Immature natural killer cell (primary cell): ENCODE measurements at regions not wholly inside any gene's neighbourhood (a gene's known extent, or its start where the extent isn't known, plus 50 kb on each side); places are given as distances from the start of the nearest gene placed in this dataset.

Experiments
- DNase-seq, 3 donors: peaks; one replicate each; pipeline ENCODE4 v3.0.0; 2022; ENCODE audit warnings: mixed read lengths in 1 of 3
- H3K27ac Mint-ChIP-seq, 6 donors: one replicate each; pipeline ENCODE4 v1.8.0; 2020; ENCODE audit warnings: mixed read lengths in 6 of 6, mild to moderate bottlenecking in 5 of 6, inconsistent platforms in 4 of 6, moderate library complexity in 3 of 6
- H3K27me3 Mint-ChIP-seq, 3 donors: one replicate each; pipeline ENCODE4 v1.8.0; 2020 to 2021; ENCODE audit warnings: low read depth in 3 of 3, mild to moderate bottlenecking in 3 of 3, mixed read lengths in 3 of 3, moderate library complexity in 3 of 3, inconsistent platforms in 1 of 3
- H3K36me3 Mint-ChIP-seq, 3 donors: one replicate each; pipeline ENCODE4 v1.8.0; 2020; ENCODE audit warnings: mixed read lengths in 3 of 3, inconsistent platforms in 2 of 3, mild to moderate bottlenecking in 2 of 3
- H3K4me1 Mint-ChIP-seq, 2 donors: one replicate each; pipeline ENCODE4 v1.8.0; 2020; ENCODE audit warnings: inconsistent platforms in 2 of 2, mild to moderate bottlenecking in 2 of 2, mixed read lengths in 2 of 2, moderate library complexity in 1 of 2
- H3K4me3 Mint-ChIP-seq, 5 donors: one replicate each; pipeline ENCODE4 v1.8.0; 2020; ENCODE audit warnings: mild to moderate bottlenecking in 5 of 5, mixed read lengths in 5 of 5, inconsistent platforms in 3 of 5, moderate library complexity in 3 of 5
- H3K9me3 Mint-ChIP-seq, 6 donors: one replicate each; pipeline ENCODE4 v1.8.0; 2020; ENCODE audit warnings: mild to moderate bottlenecking in 6 of 6, mixed read lengths in 6 of 6, inconsistent platforms in 4 of 6, moderate library complexity in 3 of 6

DNA sequence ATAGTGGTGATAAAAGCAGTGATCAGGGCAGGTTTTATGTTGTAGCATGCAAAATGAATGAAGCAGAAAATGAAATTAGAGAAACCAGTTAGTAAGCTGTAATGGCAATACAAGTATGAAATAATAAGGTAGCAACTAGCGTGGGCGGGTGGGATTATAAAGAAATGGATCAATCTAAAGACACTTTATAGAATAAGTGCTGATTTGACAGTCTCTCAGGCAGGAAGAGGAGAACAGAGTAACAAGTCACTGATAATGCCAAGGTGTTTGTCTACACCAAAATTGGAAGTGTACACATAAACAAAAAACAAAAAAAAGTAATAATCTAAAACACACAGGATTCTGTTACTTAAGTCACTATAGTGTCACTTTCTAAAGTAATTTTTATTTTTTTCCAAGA lies 51.0 kb upstream of the PCBP1 start:
- H3K36me3 Mint-ChIP-seq: peaks cover 3 to 9% (median 9%) of the 10 kb centered on the region in 3 donors
- no peaks in the 10 kb centered on the region for H3K9me3 Mint-ChIP-seq
- H3K27ac Mint-ChIP-seq: peak overlapping the region; percentile 54 to 82 (median 67)
- DNase-seq: no peak
- peaks cover 0 to 4% (median 3%) of the 10 kb centered on the region in 3 donors for H3K27me3 Mint-ChIP-seq
- peaks cover 79 to 92% of the 10 kb centered on the region in 2 donors for H3K4me1 Mint-ChIP-seq
- no peak overlapping the region for H3K4me3 Mint-ChIP-seq

DNA sequence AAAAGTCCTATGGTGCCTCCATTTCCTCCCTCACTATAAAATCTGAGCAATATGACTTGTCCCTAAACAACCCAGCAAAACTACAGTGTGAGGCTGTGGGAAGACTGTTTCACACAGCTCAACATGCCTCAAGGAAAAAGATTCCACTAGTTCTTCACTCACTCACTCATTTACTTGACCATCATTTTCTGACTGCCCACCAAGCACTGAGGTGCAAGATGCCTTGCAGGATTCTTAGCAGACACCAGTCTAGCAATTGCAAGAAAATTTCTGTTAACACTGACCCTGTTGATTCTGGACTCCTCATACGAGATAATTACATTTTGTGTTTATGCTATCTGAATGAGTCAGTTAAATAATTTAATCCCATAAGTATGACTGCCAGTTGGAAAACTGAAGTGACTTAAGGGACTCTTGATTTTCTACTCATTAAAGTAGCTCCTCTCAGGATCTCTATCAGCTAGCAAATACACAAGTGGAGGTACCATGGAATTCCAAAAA lies 51.9 kb upstream of the PCBP1 start:
- DNase-seq: no peak
- Mint-ChIP-seq H3K27ac (peak overlapping the region; percentile 78 to 97 (median 85)), H3K4me1 (peaks cover 70 to 92% of the 10 kb centered on the region in 2 donors), H3K27me3 (peaks cover 0 to 4% (median 3%) of the 10 kb centered on the region in 3 donors), H3K4me3 (peak overlapping the region in 2 of 5 donors; percentile 14 to 39), H3K36me3 (peaks cover 3 to 17% (median 9%) of the 10 kb centered on the region in 3 donors), H3K9me3 (no peaks in the 10 kb centered on the region)

DNA sequence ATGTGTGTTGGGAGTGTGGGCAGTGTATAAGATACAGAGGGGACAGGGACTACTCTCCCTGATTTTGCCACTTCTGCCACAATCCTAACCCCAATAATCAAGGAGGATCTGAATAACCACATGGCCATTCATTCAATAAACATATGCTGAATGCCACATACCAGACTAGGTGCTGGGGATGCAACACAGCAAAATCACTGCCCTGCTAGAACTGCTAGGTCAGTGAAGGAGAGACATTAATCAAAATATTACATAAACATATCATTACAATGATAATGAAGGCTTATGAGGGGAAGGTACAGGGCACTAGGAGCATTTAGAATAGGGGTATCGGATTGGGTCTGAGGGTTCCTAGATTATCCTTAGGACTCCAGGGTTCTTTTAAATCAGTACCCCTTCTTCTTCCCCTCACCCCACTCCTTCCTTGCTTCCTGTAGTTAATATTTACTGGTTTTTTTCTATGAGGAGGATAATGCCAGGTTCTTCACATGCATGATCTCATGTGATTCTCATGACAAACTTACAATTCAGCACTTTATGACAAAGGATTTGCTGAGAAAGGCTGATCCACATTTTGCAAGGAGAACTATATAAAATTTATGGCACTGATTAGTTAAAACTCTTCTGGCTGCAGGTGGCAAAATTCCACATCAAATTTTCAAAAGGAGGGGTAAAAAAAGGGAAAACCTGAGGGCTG lies 56.4 kb upstream of the PCBP1 start:
- H3K4me3 Mint-ChIP-seq: no peak overlapping the region
- peaks cover 0 to 5% (median 4%) of the 10 kb centered on the region in 3 donors for H3K27me3 Mint-ChIP-seq
- H3K4me1 Mint-ChIP-seq: peaks cover 34 to 49% of the 10 kb centered on the region in 2 donors
- DNase-seq: no peak
- H3K9me3 Mint-ChIP-seq: no peaks in the 10 kb centered on the region
- peak overlapping the region in 3 of 6 donors; percentile 3 to 63 (median 30) for H3K27ac Mint-ChIP-seq
- peaks cover 0 to 21% (median 15%) of the 10 kb centered on the region in 3 donors for H3K36me3 Mint-ChIP-seq

DNA sequence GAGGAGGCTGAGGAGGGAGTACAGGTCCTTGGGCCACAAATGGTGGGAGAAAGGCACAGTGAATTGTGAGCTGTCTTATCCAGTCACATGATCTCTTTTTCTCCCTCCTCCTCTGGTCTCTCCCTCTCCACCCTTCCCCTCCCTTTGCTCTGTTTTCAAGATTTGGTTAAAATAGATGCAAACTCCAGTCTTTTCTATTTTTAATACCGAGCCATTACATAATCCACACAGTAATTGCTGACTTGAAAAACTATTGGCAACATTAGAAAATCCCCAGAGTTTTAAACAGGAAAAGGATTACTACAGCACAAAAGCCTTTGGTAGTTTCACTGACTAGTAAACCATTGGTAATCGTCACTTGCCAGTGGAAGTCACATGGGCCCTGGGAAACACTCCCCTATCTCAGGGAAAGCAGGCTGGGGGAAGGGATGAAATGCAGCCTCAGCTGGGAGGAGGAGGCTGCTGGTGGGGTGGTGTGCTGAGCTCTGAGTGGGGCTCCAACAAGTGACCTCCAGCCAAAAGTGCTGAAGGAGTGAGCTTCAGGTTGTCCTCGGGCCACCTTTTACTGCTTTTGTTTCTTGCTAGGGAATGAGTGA lies 57.4 kb upstream of the PCBP1 start:
- Mint-ChIP-seq H3K9me3 (no peaks in the 10 kb centered on the region), H3K27me3 (peaks cover 0 to 5% (median 4%) of the 10 kb centered on the region in 3 donors), H3K27ac (peak overlapping the region in 1 of 6 donors; percentile 63), H3K4me3 (no peak overlapping the region), H3K36me3 (peaks cover 0 to 22% (median 21%) of the 10 kb centered on the region in 3 donors), H3K4me1 (peaks cover 27 to 40% of the 10 kb centered on the region in 2 donors)
- DNase-seq: no peak

DNA sequence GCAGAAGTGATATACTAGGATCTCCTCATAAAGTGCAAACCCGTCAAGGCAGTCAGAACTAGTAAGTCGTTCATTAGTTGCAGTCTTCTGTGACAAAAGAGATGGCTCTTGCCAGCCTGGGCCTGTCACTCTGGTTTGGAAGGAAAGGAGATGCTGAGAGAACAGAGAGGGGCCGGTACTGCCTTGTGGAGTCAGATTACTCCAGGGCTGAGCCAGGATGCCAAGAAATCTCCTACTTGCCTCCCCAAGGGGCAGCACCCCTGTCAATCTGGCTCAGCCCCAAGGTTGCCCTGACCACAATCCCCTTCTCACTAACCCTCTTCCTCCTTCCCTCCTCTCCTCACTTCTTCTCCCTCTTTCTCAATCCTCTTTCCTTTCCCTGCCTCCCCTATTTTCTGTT lies 62.9 kb upstream of the ASPRV1 start:
- H3K4me3 Mint-ChIP-seq: no peak overlapping the region
- peaks cover 2 to 4% (median 3%) of the 10 kb centered on the region in 3 donors for H3K27me3 Mint-ChIP-seq
- H3K4me1 Mint-ChIP-seq: peaks cover 0 to 4% of the 10 kb centered on the region in 2 donors
- DNase-seq: no peak
- H3K9me3 Mint-ChIP-seq: no peaks in the 10 kb centered on the region
- H3K36me3 Mint-ChIP-seq: peaks cover 0 to 21% (median 19%) of the 10 kb centered on the region in 3 donors
- H3K27ac Mint-ChIP-seq: peak overlapping the region in 1 of 6 donors; percentile 51

DNA sequence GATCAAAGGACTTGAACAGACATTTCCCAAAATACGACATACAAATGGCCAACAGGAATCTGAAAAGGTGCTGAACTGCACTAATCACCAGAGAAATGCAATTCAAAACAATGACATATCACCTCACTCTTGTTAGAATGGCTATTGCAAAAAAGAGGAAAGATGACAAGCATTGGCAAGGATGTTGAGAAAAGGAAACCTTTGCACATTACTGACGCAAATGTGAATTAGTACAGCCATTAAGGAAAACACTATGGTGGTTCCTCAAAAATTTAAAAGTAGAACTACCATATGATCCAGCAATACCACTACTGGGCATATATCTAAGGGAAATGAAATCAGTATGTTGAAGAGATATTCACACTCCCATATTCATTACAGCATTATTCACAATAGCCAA lies 57.7 kb upstream of the ASPRV1 start:
- H3K9me3 Mint-ChIP-seq: no peaks in the 10 kb centered on the region
- peak overlapping the region in 5 of 6 donors; percentile 3 to 64 (median 38) for H3K27ac Mint-ChIP-seq
- peaks cover 0 to 5% (median 4%) of the 10 kb centered on the region in 3 donors for H3K27me3 Mint-ChIP-seq
- H3K4me3 Mint-ChIP-seq: no peak overlapping the region
- H3K4me1 Mint-ChIP-seq: peaks cover 14 to 28% of the 10 kb centered on the region in 2 donors
- no peak for DNase-seq
- peaks cover 15 to 36% (median 22%) of the 10 kb centered on the region in 3 donors for H3K36me3 Mint-ChIP-seq

DNA sequence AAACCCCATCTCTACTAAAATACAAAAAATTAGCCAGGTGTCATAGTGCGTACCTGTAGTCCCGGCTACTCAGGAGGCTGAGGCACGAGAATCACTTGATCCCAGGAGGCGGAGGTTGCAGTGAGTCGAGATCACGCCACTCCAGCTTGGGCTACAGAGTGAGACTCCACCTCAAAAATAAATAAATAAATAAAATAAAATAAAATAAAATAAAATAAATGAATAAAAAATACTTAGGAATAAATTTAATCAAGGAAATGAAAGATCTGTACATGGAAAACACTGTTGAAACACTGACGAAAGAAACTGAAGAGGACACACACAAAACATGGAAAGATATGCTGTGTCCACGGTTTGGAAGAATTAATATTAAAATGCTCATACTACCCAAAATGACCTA lies 56.5 kb upstream of the ASPRV1 start:
- Mint-ChIP-seq H3K27ac (peak overlapping the region in 2 of 6 donors; percentile 47 to 59), H3K4me1 (peaks cover 14 to 31% of the 10 kb centered on the region in 2 donors), H3K9me3 (no peaks in the 10 kb centered on the region), H3K27me3 (peaks cover 0 to 5% (median 4%) of the 10 kb centered on the region in 3 donors), H3K36me3 (peaks cover 16 to 45% (median 27%) of the 10 kb centered on the region in 3 donors), H3K4me3 (no peak overlapping the region)
- no peak for DNase-seq

DNA sequence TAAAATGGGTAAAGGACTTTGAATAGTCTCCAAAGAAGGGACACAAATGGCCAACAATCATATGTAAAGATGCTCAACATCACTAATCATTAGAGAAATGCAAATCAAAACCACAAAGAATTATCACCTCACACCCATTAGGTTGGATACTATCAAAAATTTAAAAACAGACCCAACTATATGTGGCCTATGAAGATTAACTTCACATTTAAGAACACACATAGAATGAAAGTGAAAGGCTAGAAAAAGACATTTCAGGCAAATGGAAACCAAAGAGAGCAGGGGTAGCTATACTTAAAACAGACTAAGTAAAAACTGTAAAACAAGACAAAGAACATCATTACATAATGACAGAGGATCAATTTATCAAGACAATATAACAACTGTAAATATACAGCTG lies 53.5 kb upstream of the ASPRV1 start:
- H3K4me1 Mint-ChIP-seq: peaks cover 28 to 48% of the 10 kb centered on the region in 2 donors
- H3K36me3 Mint-ChIP-seq: peaks cover 25 to 52% (median 28%) of the 10 kb centered on the region in 3 donors
- no peak for DNase-seq
- H3K27ac Mint-ChIP-seq: peak overlapping the region in 2 of 6 donors; percentile 6 to 47
- no peaks in the 10 kb centered on the region for H3K9me3 Mint-ChIP-seq
- H3K4me3 Mint-ChIP-seq: peak overlapping the region in 1 of 5 donors; percentile 8
- H3K27me3 Mint-ChIP-seq: peaks cover 0 to 5% (median 0%) of the 10 kb centered on the region in 3 donors

DNA sequence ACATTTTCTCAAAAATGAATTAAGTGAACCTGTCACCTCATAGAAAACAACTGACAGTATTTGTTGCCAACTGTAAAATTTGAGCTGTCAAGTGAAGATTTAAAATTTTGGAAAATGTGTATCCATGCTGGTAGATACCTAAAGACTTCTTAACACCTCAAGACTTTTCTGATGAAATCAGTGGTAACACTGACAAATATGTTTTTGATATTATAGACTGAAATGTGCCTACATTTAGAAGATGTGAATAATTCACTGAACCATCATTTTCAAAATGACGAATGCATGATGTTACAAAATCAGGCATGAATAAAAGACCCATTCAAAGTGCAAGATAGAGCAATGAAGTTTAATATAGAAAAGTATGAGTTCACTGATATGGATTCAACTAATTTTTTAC lies 51.5 kb upstream of the ASPRV1 start:
- no peak for DNase-seq
- Mint-ChIP-seq H3K4me1 (peaks cover 21 to 36% of the 10 kb centered on the region in 2 donors), H3K27ac (no peak overlapping the region), H3K9me3 (no peaks in the 10 kb centered on the region), H3K4me3 (no peak overlapping the region), H3K36me3 (peaks cover 23 to 45% (median 28%) of the 10 kb centered on the region in 3 donors), H3K27me3 (peaks cover 0 to 5% (median 0%) of the 10 kb centered on the region in 3 donors)

DNA sequence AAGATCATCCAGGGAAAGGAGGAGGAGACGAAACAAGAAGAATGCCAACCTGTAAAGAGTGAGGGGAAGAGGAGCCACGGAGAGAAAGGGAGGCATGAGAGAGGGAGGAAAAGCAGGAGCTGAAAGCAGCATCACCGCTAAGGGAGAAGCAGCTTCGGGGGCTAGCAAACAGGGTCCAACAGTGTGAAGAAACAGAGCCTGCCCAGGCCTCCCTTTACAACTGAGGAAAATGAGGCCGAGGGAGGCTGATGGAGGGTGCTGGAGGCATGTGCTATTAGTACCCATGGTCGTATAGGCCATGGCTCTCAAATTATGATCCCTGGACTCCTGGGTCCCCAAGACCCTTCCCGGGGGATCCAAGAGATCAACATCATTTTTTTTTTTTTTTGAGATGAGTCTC lies 50.4 kb upstream of the ASPRV1 start:
- no peak overlapping the region for H3K4me3 Mint-ChIP-seq
- H3K27ac Mint-ChIP-seq: peak overlapping the region in 3 of 6 donors; percentile 25 to 69 (median 57)

DNA sequence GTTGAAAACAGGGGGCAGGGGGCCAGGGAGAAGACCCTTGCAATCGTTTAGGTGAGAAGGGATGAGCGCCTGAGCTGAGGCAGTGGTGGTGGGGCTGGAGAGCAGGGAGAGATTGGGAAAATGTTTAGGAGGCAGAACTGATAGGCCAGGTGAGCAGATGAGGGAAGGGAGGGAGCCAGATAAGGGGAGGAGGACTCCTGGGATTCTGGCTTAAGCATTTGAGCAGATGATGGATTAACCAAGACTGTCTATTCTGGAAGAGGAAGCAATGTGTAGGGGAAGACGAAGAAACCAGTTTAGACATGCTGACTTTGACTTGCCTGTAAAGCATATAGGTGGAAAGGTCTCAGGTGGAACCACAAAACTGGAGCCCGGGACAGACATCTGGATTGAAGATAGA lies 49.9 kb upstream of the ASPRV1 start:
- no peak overlapping the region for H3K4me3 Mint-ChIP-seq
- no peak for DNase-seq
- H3K9me3 Mint-ChIP-seq: no peaks in the 10 kb centered on the region
- peaks cover 21 to 36% of the 10 kb centered on the region in 2 donors for H3K4me1 Mint-ChIP-seq
- H3K27ac Mint-ChIP-seq: peak overlapping the region in 3 of 6 donors; percentile 51 to 69 (median 57)
- no peaks in the 10 kb centered on the region for H3K27me3 Mint-ChIP-seq
- peaks cover 22 to 42% (median 28%) of the 10 kb centered on the region in 3 donors for H3K36me3 Mint-ChIP-seq

More for the DNA sequence above, 50.4 kb upstream of the ASPRV1 start:
- no peaks in the 10 kb centered on the region for H3K27me3 Mint-ChIP-seq
- H3K36me3 Mint-ChIP-seq: peaks cover 23 to 42% (median 28%) of the 10 kb centered on the region in 3 donors
- no peak for DNase-seq
- no peaks in the 10 kb centered on the region for H3K9me3 Mint-ChIP-seq
- peaks cover 21 to 36% of the 10 kb centered on the region in 2 donors for H3K4me1 Mint-ChIP-seq
